Thyroid gland (tissue), 4 donors: ENCODE measurements at regions not wholly inside any gene's neighbourhood (a gene's known extent, or its start where the extent isn't known, plus 50 kb on each side); places are given as distances from the start of the nearest gene placed in this dataset.

Experiments
- DNase-seq, 2 donors: peaks; one replicate each; pipeline ENCODE4 v3.0.0-alpha.2; 2019
- H3K27ac ChIP-seq, 3 donors: fragments of 200-600 bp; sonication (generic); 1 replicate in 2 of 3; 2 replicates in 1 of 3; pipeline ENCODE4 v1.5.1; 2016 to 2019; ENCODE audit warnings: mild to moderate bottlenecking in 1 of 3, moderate library complexity in 1 of 3
- H3K27me3 ChIP-seq: fragments of 200-600 bp; sonication (generic); one replicate; pipeline ENCODE4 v1.5.1; 2019
- H3K36me3 ChIP-seq, 2 donors: fragments of 200-600 bp; sonication (generic); one replicate each; pipeline ENCODE4 v1.5.1; 2016 to 2019
- H3K4me1 ChIP-seq, 2 donors: fragments of 200-600 bp; sonication (generic); one replicate each; pipeline ENCODE4 v1.5.1; 2017 to 2019
- H3K4me3 ChIP-seq, 3 donors: fragments of 200-600 bp; sonication (generic); replicated peaks in 1 of 3; 1 replicate in 2 of 3; 2 replicates in 1 of 3; pipeline ENCODE4 v1.5.1; 2016; ENCODE audit warnings: mild to moderate bottlenecking in 1 of 3
- H3K9me3 ChIP-seq: fragments of 200-600 bp; sonication (generic); one replicate; pipeline ENCODE4 v1.5.1; 2017
- POLR2A ChIP-seq, 2 donors: fragments of 450-650 bp; IDR thresholded peaks; one replicate each; pipeline ENCODE4 v1.6.1; 2017; ENCODE audit warnings: antibody characterized with exemption in 2 of 2, mild to moderate bottlenecking in 2 of 2, moderate library complexity in 1 of 2
- WGBS, 2 donors: methylation state at CpG; one replicate each; pipeline ENCODE4 v1.1.5; 2017; 5-methylcytosine and 5-hydroxymethylcytosine counted together
- intact Hi-C: fragments of 100-400 bp; cut with DNase I; formaldehyde crosslinking; loops from one replicate; pipeline ENCODE4 v1.15.1; 2023
- TF ChIP-seq, protein P1 (sequence below), 6 experiments: fragments of 200-600 bp in 3 of 6; fragments of 450-650 bp in 3 of 6; sonication (generic) in 3 of 6; IDR thresholded peaks; one replicate each; pipeline ENCODE4 v1.5.1; 2016 to 2019; ENCODE audit warnings: antibody characterized with exemption in 6 of 6, mild to moderate bottlenecking in 2 of 6, inconsistent platforms in 1 of 6, moderate library complexity in 1 of 6

DNA sequence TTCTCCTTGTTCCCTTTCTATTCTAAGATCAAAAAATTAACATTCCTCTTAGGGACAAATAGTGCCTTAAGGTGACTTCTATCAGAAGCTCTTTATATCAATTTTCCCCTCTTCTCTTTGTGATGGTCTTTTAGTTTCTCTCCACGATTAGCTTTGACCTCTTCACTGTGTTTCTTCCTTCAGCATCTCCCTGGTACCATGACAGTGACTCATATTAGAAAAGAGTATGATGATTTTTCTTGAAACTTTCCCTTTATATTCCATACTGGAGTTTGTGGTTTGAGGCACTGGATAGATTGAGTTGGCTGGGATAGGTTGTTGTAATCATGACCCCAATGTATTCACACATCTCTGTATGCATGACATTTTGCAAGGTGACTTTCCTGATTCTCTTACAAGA is 335.6 kb upstream of the GLI3 start:
- intact Hi-C loops, result no loop called here
- WGBS, 2 donors, result 74 to 85% methylated on average over 1 of the region's 1 CpG

DNA sequence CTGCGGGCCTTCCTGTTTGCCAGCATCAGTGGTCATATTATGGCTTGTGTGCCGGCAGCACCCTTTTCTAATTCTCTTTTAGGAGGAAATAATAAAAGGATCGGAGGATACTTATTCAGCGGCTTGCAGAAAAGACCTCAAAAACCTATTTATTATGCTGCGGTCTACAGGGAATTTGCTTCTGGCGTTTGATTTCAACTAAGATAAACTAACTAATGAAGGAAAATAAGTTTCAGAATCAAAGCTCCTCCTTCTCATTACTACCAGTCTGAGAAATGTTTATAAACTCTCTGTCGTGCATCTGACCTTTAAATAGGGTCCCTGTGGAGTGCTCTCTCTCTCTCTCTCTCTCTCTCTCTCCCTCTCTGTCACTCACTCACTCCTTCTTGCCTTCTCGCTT is 335.0 kb upstream of the GLI3 start:
- intact Hi-C loops, result no loop called here
- H3K36me3 ChIP-seq, result no peaks in the 10 kb centered on the region
- TF ChIP-seq, protein P1, sequence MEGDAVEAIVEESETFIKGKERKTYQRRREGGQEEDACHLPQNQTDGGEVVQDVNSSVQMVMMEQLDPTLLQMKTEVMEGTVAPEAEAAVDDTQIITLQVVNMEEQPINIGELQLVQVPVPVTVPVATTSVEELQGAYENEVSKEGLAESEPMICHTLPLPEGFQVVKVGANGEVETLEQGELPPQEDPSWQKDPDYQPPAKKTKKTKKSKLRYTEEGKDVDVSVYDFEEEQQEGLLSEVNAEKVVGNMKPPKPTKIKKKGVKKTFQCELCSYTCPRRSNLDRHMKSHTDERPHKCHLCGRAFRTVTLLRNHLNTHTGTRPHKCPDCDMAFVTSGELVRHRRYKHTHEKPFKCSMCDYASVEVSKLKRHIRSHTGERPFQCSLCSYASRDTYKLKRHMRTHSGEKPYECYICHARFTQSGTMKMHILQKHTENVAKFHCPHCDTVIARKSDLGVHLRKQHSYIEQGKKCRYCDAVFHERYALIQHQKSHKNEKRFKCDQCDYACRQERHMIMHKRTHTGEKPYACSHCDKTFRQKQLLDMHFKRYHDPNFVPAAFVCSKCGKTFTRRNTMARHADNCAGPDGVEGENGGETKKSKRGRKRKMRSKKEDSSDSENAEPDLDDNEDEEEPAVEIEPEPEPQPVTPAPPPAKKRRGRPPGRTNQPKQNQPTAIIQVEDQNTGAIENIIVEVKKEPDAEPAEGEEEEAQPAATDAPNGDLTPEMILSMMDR (IDR thresholded peaks at IDR 0.05), result no peak
- no peak for TF ChIP-seq POLR2A (IDR thresholded peaks at IDR 0.05)
- H3K27me3 ChIP-seq, result no peaks in the 10 kb centered on the region
- no peak overlapping the region for H3K27ac ChIP-seq
- H3K4me1 ChIP-seq, result peaks cover 5 to 7% of the 10 kb centered on the region in 2 donors
- H3K9me3 ChIP-seq, result no peaks in the 10 kb centered on the region
- WGBS, 2 donors, result 80 to 84% methylated on average over 8 of the region's 8 CpGs
- DNase-seq, result no peak
- H3K4me3 ChIP-seq, result no peak overlapping the region

More for the DNA sequence above, 335.6 kb upstream of the GLI3 start:
- DNase-seq, result no peak
- Histone ChIP-seq H3K27ac (no peak overlapping the region), H3K9me3 (no peaks in the 10 kb centered on the region), H3K4me1 (peaks cover 5 to 7% of the 10 kb centered on the region in 2 donors), H3K27me3 (no peaks in the 10 kb centered on the region), H3K36me3 (no peaks in the 10 kb centered on the region), H3K4me3 (no peak overlapping the region)
- no peak for TF ChIP-seq POLR2A (IDR thresholded peaks at IDR 0.05)
- TF ChIP-seq, protein P1 (IDR thresholded peaks at IDR 0.05), result no peak

DNA sequence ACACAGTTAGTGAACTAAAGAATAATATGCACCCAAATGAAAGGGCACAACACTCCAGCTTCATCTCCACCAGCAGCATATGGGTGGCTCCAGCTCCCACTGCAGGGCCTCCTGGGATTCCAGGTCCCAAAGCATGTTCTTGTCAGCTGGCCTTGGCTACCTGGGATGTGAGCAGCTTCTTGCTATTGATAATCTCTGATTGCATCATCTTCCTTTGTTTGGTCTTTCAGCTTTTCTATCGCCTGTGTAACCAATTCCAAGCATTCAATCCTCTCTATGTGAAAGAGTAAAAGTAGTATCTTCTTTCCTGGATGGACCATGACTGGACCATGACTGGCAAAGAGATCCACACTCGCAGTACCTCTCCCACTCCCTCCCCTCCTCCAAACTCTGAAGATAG is 333.9 kb upstream of the GLI3 start:
- intact Hi-C loops, result no loop called here
- H3K9me3 ChIP-seq, result no peaks in the 10 kb centered on the region
- no peak for DNase-seq
- H3K36me3 ChIP-seq, result no peaks in the 10 kb centered on the region
- 92 to 93% methylated on average over 2 of the region's 2 CpGs for WGBS, 2 donors
- H3K27ac ChIP-seq, result no peak overlapping the region
- TF ChIP-seq, protein P1 (IDR thresholded peaks at IDR 0.05), result no peak
- no peak for TF ChIP-seq POLR2A (IDR thresholded peaks at IDR 0.05)
- H3K27me3 ChIP-seq, result no peaks in the 10 kb centered on the region
- no peak overlapping the region for H3K4me3 ChIP-seq
- peaks cover 5 to 7% of the 10 kb centered on the region in 2 donors for H3K4me1 ChIP-seq

DNA sequence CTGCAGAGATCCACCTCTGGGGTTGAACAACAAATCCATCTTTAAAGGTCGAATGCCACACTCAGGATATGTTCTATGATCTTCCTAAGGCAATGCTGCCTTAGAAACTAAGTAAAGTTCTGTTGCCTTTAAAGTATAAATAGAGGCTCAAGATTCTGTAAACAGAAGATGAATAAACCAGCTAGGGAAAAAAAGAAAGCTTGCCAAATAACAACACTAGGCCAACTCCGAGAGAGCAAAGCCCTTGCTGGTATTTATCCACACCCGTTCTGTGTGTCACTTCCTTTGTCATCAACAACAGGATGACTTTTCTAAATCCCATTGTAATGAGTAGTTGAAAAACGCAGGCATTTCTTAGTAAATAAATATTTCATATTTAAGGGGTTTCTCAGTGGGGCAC is 330.0 kb upstream of the GLI3 start:
- Histone ChIP-seq H3K36me3 (no peaks in the 10 kb centered on the region), H3K9me3 (no peaks in the 10 kb centered on the region), H3K27ac (no peak overlapping the region), H3K4me3 (no peak overlapping the region), H3K4me1 (no peaks in the 10 kb centered on the region), H3K27me3 (no peaks in the 10 kb centered on the region)
- WGBS, 2 donors, result 70 to 77% methylated on average over 4 of the region's 4 CpGs
- TF ChIP-seq POLR2A (IDR thresholded peaks at IDR 0.05), result no peak
- TF ChIP-seq, protein P1 (IDR thresholded peaks at IDR 0.05), result no peak
- DNase-seq, result no peak
- intact Hi-C loops, result no loop called here

DNA sequence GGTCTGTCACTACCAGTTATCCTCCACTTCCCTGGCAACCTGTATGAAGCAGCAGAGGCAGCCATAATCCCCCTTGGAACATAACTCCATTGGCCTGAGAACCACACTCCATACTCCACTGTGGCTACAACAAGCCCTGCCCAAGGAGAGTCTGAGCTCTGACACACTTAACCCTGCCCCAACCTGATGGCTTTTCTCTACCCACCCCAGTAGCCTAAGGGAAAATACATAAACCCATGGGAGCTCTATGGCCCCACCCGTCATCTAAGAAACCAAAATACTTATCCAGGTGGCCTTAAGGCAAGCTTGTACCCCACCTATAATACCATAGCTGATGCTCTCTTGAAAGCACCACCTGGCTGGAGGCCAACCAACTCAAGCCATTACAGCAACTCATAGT is 324.8 kb upstream of the GLI3 start:
- no peaks in the 10 kb centered on the region for H3K9me3 ChIP-seq
- H3K4me1 ChIP-seq, result no peaks in the 10 kb centered on the region
- no peaks in the 10 kb centered on the region for H3K27me3 ChIP-seq
- H3K36me3 ChIP-seq, result no peaks in the 10 kb centered on the region
- no peak overlapping the region for H3K27ac ChIP-seq
- intact Hi-C loops, result no loop called here
- DNase-seq, result no peak
- no peak overlapping the region for H3K4me3 ChIP-seq
- 89 to 92% methylated on average over 1 of the region's 1 CpG for WGBS, 2 donors
- no peak for TF ChIP-seq POLR2A (IDR thresholded peaks at IDR 0.05)
- TF ChIP-seq, protein P1 (IDR thresholded peaks at IDR 0.05), result no peak
